ENCODE measurements at regions not wholly inside any gene's neighbourhood (a gene's known extent, or its start where the extent isn't known, plus 50 kb on each side); places are given as distances from the start of the nearest gene placed in this dataset.

DNA sequence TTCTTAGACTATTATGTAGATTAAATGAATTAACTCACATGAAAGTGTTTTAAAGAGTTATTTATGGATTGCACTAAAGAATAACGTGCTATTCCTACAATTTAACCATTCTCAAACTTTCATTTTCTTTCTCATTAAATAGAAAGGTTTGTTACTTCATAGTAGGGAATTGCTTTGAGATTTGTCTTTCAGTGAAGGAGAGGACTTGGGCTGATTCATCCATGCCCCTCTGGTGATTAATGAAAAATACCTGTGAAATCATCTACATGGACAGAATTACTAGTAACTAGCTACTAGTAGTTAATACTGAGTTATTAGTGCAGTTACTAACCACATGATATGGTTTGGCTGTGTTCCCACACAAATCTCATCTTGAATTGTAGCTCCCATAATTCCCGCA lies 275.8 kb upstream of the CDH20 start:
- no peaks in the 10 kb centered on the region for H3K4me1 Mint-ChIP-seq
- Histone ChIP-seq H3K27ac (ENCODE audit: low read depth, low read length) (no peak overlapping the region), H3K4me3 (ENCODE audit: low read length) (no peak overlapping the region), H3K4me1 (ENCODE audit: control insufficient read depth, insufficient read depth, low read length) (no peaks in the 10 kb centered on the region), H3K36me3 (ENCODE audit: control insufficient read depth, insufficient read depth, low read length) (no peaks in the 10 kb centered on the region), H3K27me3 (ENCODE audit: control insufficient read depth, insufficient read depth, low read length, poor library complexity, severe bottlenecking) (no peaks in the 10 kb centered on the region), H3K9ac (ENCODE audit: extremely low read depth, low read length, poor library complexity, severe bottlenecking) (no peak overlapping the region), H3K9me3 (ENCODE audit: control insufficient read depth, low read length) (no peaks in the 10 kb centered on the region)
- no peak overlapping the region for H3K4me3 Mint-ChIP-seq
- H3K27me3 Mint-ChIP-seq (ENCODE audit: insufficient read depth): no peaks in the 10 kb centered on the region
- no peaks in the 10 kb centered on the region for H3K36me3 Mint-ChIP-seq (ENCODE audit: low read depth)
- no peak for DNase-seq
- H3K9me3 Mint-ChIP-seq: peaks cover 5% of the 10 kb centered on the region
- 83 to 100% methylated on average over 1 of the region's 2 CpGs for WGBS, 2 experiments (ENCODE audit: insufficient coverage in 1 of 2, insufficient read length in 1 of 2)
- TF ChIP-seq, protein P1, sequence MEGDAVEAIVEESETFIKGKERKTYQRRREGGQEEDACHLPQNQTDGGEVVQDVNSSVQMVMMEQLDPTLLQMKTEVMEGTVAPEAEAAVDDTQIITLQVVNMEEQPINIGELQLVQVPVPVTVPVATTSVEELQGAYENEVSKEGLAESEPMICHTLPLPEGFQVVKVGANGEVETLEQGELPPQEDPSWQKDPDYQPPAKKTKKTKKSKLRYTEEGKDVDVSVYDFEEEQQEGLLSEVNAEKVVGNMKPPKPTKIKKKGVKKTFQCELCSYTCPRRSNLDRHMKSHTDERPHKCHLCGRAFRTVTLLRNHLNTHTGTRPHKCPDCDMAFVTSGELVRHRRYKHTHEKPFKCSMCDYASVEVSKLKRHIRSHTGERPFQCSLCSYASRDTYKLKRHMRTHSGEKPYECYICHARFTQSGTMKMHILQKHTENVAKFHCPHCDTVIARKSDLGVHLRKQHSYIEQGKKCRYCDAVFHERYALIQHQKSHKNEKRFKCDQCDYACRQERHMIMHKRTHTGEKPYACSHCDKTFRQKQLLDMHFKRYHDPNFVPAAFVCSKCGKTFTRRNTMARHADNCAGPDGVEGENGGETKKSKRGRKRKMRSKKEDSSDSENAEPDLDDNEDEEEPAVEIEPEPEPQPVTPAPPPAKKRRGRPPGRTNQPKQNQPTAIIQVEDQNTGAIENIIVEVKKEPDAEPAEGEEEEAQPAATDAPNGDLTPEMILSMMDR (conservative IDR thresholded peaks at IDR 0.05): no peak
- no peak overlapping the region for H3K27ac Mint-ChIP-seq

DNA sequence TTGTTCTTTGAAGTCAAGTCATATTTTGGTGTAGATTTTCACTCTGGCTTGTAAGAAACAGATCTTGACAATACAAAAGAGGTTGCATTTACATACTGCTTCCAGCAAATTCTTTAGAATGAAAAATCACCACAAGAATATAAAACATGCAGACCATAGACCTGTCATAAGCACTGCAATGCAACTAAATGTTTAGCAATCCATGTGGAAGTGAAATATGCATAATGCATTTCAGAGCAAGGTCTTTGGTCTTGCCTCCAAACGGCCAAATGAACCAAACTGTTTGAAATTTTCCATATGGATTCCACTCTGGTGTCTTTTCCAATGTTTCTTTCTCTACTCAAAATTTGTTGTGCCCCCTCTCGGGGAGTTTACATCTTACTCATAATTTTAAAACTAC lies 271.0 kb upstream of the CDH20 start:
- H3K27ac ChIP-seq (ENCODE audit: low read depth, low read length): no peak overlapping the region
- Mint-ChIP-seq H3K4me3 (no peak overlapping the region), H3K27me3 (ENCODE audit: insufficient read depth) (no peaks in the 10 kb centered on the region), H3K36me3 (ENCODE audit: low read depth) (no peaks in the 10 kb centered on the region), H3K27ac (no peak overlapping the region), H3K9me3 (no peaks in the 10 kb centered on the region), H3K4me1 (peaks cover 12% of the 10 kb centered on the region)
- peaks cover 4% of the 10 kb centered on the region for H3K4me1 ChIP-seq (ENCODE audit: control insufficient read depth, insufficient read depth, low read length)
- H3K4me3 ChIP-seq (ENCODE audit: low read length): no peak overlapping the region
- WGBS, 2 experiments (ENCODE audit: insufficient coverage in 1 of 2, insufficient read length in 1 of 2): 40 to 87% methylated on average over 1 to 2 of the region's 2 CpGs
- no peaks in the 10 kb centered on the region for H3K36me3 ChIP-seq (ENCODE audit: control insufficient read depth, insufficient read depth, low read length)
- no peaks in the 10 kb centered on the region for H3K27me3 ChIP-seq (ENCODE audit: control insufficient read depth, insufficient read depth, low read length, poor library complexity, severe bottlenecking)
- no peak for DNase-seq
- TF ChIP-seq, protein P1 (conservative IDR thresholded peaks at IDR 0.05): no peak
- H3K9me3 ChIP-seq (ENCODE audit: control insufficient read depth, low read length): no peaks in the 10 kb centered on the region
- no peak overlapping the region for H3K9ac ChIP-seq (ENCODE audit: extremely low read depth, low read length, poor library complexity, severe bottlenecking)

DNA sequence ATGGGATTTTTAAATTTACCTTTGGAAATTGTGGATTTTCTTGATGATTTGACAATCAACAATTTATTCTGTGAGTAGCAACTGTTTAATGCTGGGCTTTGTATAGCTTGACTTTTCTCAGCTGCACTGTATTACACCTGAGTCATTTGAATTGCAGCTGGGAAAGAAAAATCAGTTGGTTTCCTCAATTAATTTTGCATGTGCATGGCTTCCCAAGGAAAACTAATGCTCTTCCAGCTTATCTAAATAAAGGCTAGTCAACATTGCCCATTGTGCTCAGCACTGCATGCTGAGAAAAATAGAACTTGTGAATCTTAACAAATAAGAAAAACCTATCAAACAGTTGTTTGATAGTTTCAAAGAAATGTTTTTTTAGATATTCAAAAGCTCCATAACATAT lies 268.3 kb upstream of the CDH20 start:
- H3K9ac ChIP-seq (ENCODE audit: extremely low read depth, low read length, poor library complexity, severe bottlenecking): no peak overlapping the region
- peaks cover 12% of the 10 kb centered on the region for H3K4me1 Mint-ChIP-seq
- no peak overlapping the region for H3K27ac Mint-ChIP-seq
- H3K4me3 Mint-ChIP-seq: no peak overlapping the region
- H3K27me3 ChIP-seq (ENCODE audit: control insufficient read depth, insufficient read depth, low read length, poor library complexity, severe bottlenecking): no peaks in the 10 kb centered on the region
- no peak overlapping the region for H3K4me3 ChIP-seq (ENCODE audit: low read length)
- no peaks in the 10 kb centered on the region for H3K9me3 ChIP-seq (ENCODE audit: control insufficient read depth, low read length)
- DNase-seq: no peak
- TF ChIP-seq, protein P1 (conservative IDR thresholded peaks at IDR 0.05): no peak
- H3K27me3 Mint-ChIP-seq (ENCODE audit: insufficient read depth): no peaks in the 10 kb centered on the region
- H3K36me3 Mint-ChIP-seq (ENCODE audit: low read depth): no peaks in the 10 kb centered on the region
- H3K9me3 Mint-ChIP-seq: no peaks in the 10 kb centered on the region
- peaks cover 4% of the 10 kb centered on the region for H3K4me1 ChIP-seq (ENCODE audit: control insufficient read depth, insufficient read depth, low read length)
- H3K36me3 ChIP-seq (ENCODE audit: control insufficient read depth, insufficient read depth, low read length): no peaks in the 10 kb centered on the region
- no peak overlapping the region for H3K27ac ChIP-seq (ENCODE audit: low read depth, low read length)
